HG03442 (cell line): ENCODE measurements at regions not wholly inside any gene's neighbourhood (a gene's known extent, or its start where the extent isn't known, plus 50 kb on each side); places are given as distances from the start of the nearest gene placed in this dataset.
A peak's percentile ranks its signal among the peaks of the same experiment; 100 is the strongest.

Experiments
- ATAC-seq: cut with Tn5 transposase; IDR thresholded peaks from one replicate; pipeline ENCODE4 v1.9.1; 2021; ENCODE audit warnings: mild to moderate bottlenecking, moderate library complexity; ENCODE audit not compliant: unreplicated experiment

DNA sequence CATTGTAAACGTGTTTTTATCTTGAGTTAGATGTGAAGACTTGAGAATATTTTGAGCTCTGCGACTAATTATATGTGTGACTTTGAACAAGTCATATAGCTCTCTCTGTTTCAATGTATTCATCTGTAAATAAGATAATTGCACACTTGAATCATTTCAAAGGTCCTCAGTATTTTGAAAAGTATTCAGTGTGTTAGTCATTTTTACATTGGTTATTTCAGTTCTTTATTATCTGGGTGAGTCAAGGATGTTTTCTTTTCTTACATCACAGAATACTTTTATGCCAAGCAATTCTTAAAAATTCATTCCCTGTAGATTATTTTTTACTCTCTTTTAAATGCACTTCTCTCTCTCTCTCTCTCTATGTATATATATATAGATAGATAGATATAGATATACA is 1098.0 kb upstream of the ZEB2 start:
- ATAC-seq: no peak

DNA sequence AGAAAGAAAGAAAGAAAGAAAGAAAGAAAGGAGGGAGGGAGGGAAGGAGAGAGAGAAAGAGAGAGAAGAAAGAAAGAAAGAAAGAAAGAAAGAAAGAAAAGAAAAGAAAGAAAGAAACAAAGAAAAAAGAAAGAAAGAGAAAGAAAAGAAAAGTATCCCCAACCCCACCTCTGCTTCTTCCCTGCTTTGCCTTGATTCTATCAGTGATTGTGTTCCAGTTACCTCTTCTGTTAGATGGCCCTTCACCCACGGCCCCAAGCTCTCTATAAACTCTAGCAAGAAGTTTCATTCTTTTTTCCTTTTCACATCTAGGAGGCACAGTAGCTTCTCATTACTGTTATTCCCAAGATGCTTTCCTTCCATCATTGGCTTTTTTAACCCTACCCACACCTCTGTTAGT is 1097.5 kb upstream of the ZEB2 start:
- no peak for ATAC-seq

DNA sequence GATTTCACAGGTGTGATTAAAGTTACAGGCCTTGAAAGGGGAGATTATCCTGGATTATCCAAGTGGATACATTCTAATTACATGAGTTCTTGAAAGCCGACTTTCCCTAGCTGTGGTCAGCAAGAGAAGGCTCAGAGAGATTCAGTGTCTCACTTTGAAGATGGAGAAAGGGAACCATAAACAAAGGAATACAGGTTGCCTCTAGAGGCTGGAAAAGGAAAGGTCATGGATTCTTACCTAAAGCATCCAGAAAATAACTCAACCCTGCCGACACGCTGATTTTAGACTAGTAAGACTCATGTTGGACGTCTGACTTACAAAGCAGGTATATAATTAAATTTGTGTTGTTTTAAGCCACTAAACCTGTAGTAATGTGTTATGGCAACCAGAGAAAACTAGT is 1095.7 kb upstream of the ZEB2 start:
- no peak for ATAC-seq

DNA sequence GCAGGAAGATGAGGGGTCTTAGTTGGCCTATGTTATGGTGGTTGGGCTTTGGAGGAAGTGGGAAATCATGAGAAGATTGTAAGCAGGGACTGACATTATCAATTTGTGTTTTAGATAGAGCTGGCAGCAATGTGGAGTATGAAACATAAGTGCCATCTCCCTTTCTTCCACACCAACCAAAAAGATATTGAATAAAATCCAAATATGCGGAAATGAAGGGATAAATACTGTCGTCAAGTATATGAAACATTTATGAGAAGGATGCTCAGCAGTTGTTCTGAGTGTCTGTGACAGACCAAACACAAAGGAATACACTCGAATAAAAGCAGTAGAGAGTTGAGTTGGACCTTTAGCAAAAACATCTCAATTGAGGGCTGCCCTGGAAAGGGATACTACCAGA is 1090.0 kb upstream of the ZEB2 start:
- ATAC-seq: no peak

DNA sequence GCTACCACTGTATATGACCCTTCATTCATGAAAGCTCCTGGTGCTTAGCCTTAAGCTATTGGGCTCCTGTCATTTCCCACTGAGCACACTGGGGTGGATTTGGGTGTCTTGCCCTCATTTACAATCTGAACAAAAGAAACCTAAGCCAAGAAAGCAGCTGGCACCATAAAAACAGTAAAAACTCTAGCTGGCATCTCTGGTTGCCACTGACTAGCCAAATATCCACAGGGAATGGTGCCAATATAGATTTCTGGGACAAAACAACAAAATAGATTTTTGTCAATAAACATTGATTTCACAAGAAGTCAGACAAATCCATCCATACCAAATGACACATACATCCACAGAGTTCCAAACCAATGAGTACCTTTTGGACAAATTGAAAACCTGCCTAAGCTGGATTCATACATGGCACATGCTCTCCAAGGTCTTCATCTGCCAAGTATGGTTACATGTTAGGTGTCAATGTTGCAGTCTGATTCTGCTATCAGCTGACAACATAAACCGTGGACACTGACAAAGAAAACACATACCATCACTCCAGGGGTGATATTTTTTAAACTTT is 1081.5 kb upstream of the ZEB2 start:
- ATAC-seq: no peak

DNA sequence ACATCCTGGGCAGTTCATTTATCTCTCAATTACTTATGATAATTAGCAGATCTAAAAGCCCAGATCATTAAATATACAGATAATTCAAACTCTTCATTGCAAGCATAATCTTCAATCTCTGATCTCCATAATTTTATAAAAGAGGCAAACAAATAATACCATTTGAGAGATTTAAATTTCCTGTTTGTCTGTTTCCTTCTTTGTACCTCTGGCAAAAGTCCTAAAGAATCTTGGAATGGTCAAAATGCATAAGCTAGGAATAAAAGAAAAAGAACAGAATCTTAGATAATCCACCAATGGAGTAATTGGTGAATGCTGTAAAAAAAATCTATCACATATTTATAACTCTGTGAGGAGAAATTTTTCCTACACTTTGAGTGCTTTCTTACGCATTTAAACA is 1080.9 kb upstream of the ZEB2 start:
- ATAC-seq: no peak

DNA sequence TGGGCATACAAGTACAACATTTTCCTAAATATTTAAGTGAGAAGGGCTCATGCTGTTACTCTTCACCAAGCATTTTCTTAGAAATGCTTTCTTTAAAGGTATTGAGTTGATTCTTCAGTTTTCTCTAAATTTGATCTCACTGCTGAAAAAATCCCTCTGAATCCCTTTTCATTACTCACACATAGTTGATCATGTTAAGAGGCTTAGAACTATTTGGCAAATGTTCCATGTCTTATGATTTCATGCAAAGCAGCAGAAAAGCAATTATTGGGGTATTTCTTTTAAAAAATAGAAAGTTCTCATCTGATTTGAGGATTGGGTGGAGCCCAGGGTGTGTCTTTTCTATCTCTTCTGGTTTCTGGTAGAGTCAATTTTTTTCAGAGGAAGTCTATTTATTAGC is 1079.8 kb upstream of the ZEB2 start:
- no peak for ATAC-seq

DNA sequence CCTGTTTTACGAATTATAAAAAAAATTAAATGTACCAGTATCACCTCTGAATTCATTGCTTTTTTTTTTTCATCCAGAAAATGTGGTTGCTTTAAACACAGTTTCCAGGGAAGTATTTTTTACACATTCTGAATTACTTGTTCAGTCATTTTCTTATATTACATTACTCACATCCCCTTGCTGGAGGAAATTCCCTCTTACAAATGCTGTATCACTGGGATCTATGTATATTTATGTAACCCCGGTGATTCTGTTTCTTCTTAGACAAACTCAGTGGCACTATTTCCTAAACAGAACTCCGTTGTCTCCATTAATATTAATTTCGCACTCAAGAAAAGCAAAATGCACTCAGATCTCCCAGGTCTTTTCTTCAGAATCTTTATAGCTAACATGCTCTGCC is 1078.5 kb upstream of the ZEB2 start:
- ATAC-seq: no peak

DNA sequence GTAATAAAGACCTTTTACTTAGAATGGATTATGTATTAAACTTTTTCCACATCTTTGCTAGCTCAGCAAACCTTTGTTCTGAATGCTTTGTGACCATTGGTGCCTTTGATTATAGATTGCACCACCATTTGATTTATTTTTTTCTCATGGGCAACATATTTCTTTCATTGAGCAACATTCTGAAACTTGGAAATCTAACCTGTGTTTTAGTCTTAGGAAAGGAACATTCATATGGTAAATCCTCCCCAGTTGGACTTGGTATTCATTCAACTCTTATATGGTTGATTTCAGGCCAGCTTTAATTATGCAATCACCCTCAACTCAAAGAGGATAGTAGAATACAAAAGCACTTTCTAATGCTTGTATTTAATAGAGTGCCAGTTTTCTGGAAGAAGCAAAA is 1077.9 kb upstream of the ZEB2 start:
- no peak for ATAC-seq

DNA sequence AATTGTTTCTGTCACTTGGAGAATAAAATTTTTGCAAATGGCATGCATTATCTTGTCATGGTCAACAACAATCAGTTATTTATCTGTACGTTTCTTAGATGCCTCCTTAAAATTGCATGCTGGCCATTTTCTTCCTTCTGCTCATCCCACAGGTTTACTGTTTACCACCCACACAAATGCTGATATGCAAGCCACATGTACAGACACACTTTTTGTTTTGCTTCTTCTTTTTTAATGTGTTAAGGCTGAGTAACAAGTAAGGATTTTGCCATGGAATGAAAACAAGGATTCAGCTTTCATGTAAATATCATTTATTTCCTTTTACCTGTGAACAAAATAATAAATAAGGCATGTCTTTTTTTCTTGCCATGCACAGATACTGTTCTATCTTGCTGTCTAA is 1077.1 kb upstream of the ZEB2 start:
- no peak for ATAC-seq

DNA sequence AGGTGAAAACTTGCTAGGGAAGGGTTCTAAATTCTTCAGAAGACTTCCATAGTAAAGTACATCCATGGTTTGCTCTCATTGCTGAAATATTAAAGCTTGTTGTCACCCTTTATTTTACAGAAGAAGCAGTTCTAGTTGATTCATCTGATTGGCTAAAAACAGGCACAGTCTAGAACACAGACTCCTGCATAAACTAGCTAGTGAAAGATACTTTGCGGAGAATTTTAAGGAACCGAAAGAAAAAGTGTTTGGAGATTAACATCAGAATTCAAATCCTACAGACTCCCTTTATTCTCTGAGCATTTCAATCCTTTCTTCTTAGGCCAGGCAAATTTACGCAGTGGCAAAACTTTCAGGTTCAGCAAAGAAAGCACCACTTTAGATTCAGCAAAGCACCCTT is 1076.5 kb upstream of the ZEB2 start:
- peak; percentile 36 for ATAC-seq

DNA sequence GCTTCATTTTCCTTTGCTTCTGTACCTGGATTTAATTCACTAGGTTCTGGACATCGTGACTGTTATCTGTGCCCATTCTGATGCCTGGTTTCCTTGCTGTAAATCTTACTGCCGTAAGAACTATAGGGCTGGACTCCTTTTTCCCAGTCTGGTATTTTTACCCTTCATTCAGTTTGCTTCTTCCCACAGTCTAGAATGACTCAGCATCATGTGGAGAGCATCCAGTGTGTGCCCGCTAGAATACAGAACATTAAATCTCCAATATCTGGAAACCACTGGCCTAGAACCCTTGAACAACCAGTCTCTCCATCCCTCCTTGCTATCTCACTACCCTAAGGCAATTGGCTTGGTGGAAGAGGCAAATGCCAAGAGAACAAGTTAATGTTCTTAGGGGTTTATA is 1075.4 kb upstream of the ZEB2 start:
- no peak for ATAC-seq

DNA sequence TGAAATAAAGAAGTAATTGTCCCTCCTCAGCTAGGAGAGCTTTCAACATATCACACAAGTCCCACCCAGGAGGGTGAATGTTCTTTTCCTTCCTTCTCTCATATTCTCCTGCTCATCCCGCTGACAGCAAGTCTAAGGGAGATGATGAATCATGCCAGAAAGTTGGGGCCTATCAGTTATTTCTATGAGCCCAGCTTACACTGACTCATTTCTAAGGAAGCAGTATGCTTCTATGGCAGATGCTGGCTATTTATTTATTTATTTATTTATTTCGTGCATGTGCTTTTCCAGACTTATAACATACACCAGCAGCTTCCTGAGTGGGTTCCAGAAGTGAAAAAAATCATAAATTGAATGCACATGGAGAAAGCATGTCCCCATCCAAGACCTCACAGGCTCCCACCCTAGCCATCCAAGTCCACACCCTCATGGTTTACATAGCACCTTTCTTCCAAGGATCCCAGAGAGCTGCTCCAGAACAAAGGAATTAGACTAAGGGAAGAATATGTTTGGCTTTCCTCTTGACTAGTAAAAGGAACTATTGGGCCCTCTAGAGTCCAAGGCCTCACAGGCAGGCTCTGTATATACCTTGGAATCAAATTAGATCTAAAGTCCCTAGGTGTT is 1074.2 kb upstream of the ZEB2 start:
- no peak for ATAC-seq

DNA sequence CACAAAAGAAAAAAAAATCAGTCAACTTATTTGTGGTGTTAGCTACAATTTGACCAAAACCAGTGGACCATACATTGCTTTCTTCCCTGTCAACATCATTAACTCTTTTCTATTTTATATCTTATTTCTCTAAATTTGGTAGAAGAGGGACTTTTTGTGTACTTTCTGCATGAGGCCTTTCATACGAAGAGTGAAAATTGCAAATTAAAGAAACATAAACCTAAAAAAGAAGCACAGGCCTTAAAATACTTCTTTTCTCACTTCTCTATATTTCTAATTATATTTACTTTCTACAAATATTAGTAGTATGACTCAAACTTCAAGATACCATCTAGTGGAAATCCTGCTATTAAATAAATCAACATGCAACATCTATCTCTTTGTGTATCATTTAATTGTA is 1073.4 kb upstream of the ZEB2 start:
- peak; percentile 47 for ATAC-seq

DNA sequence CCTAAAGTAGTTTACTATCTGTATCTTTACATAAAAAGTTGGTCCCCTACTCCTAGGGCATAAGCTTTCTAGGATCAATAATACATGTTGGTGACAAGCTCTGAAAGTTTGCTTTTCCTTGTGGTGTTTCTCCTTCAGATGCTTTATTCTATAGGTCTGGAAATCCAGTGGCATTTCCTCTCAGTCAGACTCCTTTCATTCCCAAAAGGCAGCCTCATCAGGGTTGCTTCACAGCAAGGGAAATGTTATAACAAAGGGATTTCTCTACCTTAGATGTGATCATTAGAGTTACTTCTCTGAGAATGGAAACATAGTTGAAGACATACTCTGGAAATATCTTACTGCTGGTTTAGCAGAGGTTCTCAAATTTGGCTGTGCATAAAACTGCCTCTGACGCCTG is 1072.4 kb upstream of the ZEB2 start:
- no peak for ATAC-seq

DNA sequence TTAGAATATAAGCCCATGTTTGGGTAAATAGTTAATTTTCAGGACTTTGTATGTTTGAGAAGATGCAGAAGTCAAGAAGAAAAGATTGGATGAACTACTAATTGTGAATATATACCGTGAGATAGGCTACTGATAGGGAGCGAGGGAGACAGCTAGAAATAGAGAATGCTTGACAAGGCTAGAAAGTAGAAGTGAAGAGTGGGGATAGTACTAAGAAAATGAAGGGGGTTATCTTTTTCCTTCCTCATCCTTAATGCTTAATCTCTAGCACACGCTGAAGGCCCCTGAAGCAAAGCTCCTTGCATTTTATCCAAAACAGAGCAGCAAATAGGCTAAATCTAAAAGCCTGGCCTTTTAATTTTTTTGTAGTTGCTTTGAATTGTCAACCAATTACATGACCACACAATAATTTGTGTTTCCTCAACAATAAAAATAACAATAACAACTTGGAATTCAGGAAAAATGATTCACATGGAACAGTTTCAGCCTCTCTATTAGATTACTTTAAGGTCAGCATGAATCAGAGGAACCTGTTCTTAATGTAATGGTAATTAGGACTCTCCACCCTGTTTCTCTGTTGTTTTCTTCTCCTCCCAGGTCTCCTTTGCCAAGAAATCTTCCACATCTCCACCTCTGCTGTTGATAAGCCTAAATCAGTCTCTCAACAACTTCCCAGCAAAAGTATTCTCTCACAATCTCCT is 1071.3 kb upstream of the ZEB2 start:
- no peak for ATAC-seq

DNA sequence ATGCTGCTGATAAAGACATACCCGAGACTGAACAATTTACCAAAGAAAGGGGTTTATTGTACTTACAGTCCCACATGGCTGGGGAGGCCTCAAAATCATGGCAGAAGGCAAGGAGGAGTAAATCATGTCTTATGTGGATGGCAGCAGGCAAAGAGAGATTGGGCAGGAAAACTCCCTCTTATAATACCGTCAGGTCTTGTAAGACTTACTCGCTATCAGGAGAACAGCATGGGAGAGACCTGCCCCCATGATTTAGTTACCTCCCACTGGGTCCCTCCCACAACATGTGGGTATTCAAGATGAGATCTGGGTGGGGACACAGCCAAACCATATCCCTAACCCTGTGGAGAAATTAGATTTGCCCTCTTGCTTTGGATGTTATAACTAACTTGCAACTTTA is 1068.0 kb upstream of the ZEB2 start:
- ATAC-seq: no peak

DNA sequence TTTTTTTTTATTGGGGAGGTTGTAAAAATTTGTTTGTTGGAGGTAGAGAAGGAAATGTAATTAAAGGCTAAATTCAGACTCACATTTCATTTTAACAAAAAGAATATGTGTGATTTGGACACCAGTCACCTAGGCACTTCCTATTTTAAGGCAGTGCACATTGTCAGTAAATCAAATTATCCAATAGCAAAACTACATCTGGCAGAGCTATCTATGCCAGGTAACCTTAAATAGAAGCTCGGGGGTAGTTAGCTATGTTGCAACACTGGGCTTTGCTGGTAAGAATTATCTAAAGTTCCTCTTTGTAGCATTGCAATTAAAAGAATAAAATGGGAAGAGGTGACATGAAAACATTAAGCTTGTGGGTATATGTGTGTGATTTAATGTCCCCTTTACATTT is 1064.4 kb upstream of the ZEB2 start:
- ATAC-seq: no peak

DNA sequence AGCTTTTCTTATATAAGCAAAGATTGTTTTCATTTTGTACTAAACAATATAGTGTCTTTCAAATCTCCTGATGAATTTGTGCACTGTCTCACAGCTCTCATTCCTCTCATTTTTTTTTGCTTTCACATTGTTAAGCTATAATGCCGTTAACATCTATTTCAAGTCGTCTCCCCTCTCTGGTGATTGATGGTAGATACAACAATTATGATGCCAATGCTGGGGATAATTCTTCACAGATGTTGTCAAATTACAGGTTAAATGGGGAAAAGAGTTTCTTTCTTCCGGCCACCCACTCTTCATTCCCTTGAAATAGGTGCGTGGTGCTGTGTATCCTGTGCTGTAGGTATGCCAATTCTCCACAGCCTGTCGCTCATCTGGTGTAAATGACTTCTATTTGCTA is 1053.7 kb upstream of the ZEB2 start:
- no peak for ATAC-seq

DNA sequence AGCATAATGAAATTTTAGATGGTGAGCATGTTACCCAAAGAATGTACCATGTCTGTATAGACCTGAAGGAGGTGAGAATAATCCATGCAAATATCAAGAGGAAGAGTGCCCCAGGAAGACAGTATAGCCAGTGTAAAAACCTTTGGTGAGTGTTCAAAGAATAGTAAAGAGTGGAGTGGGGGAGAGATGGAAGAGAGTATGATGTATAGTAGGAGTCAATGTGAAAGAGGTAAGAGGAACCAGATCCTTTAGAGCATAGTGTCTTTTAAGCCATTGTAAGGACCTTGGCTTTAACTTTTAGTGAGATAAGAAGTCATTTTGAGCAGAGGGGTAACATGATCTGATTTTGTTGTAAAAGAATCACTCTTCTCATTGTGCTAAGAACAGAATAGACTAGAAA is 1052.3 kb upstream of the ZEB2 start:
- ATAC-seq: no peak

DNA sequence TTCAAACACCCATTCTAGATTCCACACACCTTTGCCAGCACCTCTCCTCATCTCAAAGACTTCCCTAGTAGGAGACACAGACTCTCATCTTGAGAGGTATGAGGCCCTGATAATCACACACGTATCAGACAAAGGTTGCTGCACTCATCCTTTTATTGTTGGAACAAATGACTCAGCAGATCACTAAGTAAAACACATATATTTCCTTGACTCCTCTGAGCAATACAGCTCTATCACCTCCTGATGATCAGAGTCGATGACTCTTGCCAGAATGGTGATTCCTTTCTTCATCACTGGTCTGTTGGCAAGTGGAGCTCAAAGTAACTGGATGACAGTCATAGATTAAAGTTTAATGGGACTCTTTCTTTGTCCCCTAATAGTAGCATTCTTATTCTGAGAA is 1049.2 kb upstream of the ZEB2 start:
- no peak for ATAC-seq

DNA sequence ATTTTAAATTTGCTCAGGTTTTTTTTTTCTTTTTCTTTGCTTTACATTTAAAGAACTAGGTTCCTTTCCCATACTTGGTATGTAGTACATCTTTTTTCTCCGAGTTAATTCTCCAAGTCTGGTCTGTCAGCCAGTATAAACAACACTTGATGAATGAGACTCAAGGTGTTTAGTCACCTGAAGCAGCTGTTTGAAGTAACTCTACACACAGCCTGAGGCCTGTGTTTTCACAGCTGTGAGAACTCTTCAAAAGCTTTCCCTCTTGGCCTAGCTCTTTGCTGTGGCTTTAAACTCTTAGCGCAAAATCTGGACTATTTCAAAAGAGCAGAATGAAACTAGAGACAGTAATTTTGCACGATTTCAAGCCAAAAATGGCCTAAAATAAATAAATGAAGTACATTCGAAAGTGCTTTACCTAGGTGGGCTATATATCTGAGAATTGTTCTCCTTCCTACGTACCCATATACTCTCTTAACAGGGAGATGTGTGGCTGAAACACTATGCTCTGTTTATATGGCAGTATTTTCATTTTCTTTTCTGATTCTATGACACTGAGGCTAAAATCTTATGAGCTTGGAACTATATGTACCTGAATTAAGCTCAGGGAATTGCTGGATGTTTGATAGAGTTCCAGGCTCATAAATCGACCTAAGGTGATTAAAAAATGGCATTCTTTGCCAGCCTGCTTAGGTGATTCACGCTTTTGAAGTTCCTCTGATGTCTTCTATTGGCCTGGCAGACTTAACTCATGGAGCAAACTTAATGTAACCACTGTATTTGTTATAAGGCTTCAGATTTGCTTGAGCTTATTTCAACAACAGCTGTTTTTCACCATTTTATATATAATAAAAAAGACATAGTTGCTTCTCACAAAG is 1044.1 kb upstream of the ZEB2 start:
- no peak for ATAC-seq
